SK-N-MC (cell line): ENCODE measurements at regions not wholly inside any gene's neighbourhood (a gene's known extent, or its start where the extent isn't known, plus 50 kb on each side); places are given as distances from the start of the nearest gene placed in this dataset.
"Not testable (repeated sequence)": the region's sequence is repeated elsewhere in the genome, so short reads cannot be mapped to it uniquely, and the experiment has no call there.

Experiments used
- DNase-seq: peaks from one replicate; pipeline ENCODE4 v3.0.0-alpha.2; 2011; ENCODE audit warnings: low read depth, low spot score
- H3K27ac ChIP-seq: fragments of 200-600 bp; sonication (generic); 2 replicates; pipeline ENCODE4 v1.5.1; 2016; ENCODE audit warnings: mixed run types
- H3K36me3 ChIP-seq: fragments of 200-600 bp; sonication (generic); 2 replicates; pipeline ENCODE4 v1.6.1; 2017; ENCODE audit warnings: antibody characterized with exemption, low read length, mixed read lengths; ENCODE audit not compliant: insufficient read depth
- H3K4me3 ChIP-seq: fragments of 200-600 bp; sonication (generic); 2 replicates; pipeline ENCODE4 v1.5.1; 2016
- H3K9ac ChIP-seq: fragments of 200-600 bp; sonication (generic); 2 replicates; pipeline ENCODE4 v1.8.0; 2017; ENCODE audit warnings: mixed run types, mixed read lengths; ENCODE audit not compliant: insufficient read length
- H3K9me3 ChIP-seq: fragments of 200-600 bp; sonication (generic); 2 replicates; pipeline ENCODE4 v1.6.1; 2017; ENCODE audit warnings: low read depth, mild to moderate bottlenecking, antibody characterized with exemption, low read length, moderate library complexity, mixed read lengths
- EZH2 ChIP-seq: fragments of 200-600 bp; sonication (generic); IDR thresholded peaks from one replicate; pipeline ENCODE4 v1.6.1; 2017; ENCODE audit warnings: antibody characterized with exemption
- FOXP2 ChIP-seq: optimal IDR thresholded peaks from 2 replicates; pipeline ENCODE3; 2011; ENCODE audit warnings: mild to moderate bottlenecking, moderate library complexity; ENCODE audit not compliant: insufficient read depth; ENCODE audit errors: extremely low read length, control extremely low read depth
- POLR2AphosphoS5 ChIP-seq: IDR thresholded peaks from 2 replicates; pipeline ENCODE4 v1.6.1; 2012; ENCODE audit warnings: mild to moderate bottlenecking, low read depth, low read length, borderline replicate concordance

GRCh38 chr7:54932818-54933543, 85.8 kb upstream of the EGFR start:
- no peak overlapping the region for H3K27ac ChIP-seq
- TF ChIP-seq EZH2 (no peak), POLR2AphosphoS5 (no peak), FOXP2 (no peak)
- DNase-seq = no peak
- peak overlapping the region; percentile 61 for H3K4me3 ChIP-seq
- H3K9ac ChIP-seq = no peak overlapping the region
- no peaks in the 10 kb centered on the region for H3K36me3 ChIP-seq
- H3K9me3 ChIP-seq = no peaks in the 10 kb centered on the region

DNA sequence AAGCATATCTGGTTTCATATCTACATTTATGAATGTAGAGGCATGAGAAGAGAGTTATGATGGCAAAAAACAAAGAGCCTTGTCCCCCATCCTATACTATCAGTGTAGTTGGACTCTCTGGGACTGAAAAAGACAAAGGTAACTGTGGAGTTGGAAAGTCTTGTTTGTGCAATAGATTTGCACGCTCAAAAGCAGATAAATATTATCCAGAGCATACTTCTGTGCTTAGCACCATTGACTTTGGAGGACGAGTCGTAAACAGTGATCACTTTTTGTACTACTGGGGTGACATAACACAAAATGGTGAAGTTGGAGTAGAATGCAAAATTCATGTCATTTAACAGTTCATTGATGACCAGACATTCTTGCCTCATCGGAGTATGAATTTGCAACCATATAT, 85.2 kb upstream of the EGFR start:
- Histone ChIP-seq H3K9ac (no peak overlapping the region), H3K27ac (no peak overlapping the region), H3K36me3 (no peaks in the 10 kb centered on the region), H3K4me3 (peak overlapping the region; percentile 61), H3K9me3 (no peaks in the 10 kb centered on the region)
- no peak for DNase-seq
- no peak for TF ChIP-seq POLR2AphosphoS5
- no peak for TF ChIP-seq EZH2
- TF ChIP-seq FOXP2 = no peak

DNA sequence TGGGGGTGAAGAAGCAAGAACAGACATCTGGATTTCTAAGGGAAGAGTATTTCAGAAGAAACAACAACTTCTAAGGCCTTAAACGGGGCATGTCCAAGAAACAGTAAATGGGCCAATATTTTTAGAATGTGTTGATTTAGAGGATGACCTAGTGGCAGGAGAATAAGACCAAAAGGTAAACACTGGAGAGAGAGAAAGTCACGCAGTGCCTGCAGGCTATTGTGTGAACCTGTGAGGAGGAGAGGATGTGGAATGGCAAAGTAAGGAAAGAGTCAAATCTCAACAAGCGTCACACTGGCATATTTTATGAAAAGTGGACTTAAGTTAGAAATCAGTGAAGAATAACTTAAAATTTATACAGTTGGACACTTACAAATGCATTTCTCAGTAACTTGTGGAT, 78.1 kb upstream of the EGFR start:
- H3K9me3 ChIP-seq = no peaks in the 10 kb centered on the region
- DNase-seq = no peak
- no peak overlapping the region for H3K4me3 ChIP-seq
- H3K27ac ChIP-seq = no peak overlapping the region
- no peak overlapping the region for H3K9ac ChIP-seq
- H3K36me3 ChIP-seq = no peaks in the 10 kb centered on the region
- TF ChIP-seq FOXP2 (no peak), EZH2 (no peak), POLR2AphosphoS5 (no peak)

- H3K27ac ChIP-seq = no peak overlapping the region
- TF ChIP-seq POLR2AphosphoS5 = no peak
- TF ChIP-seq FOXP2 = no peak
- TF ChIP-seq EZH2 = no peak
- DNase-seq = no peak
Measured at GRCh38 chr7:54944179-54944578, 74.6 kb upstream of the EGFR start.

GRCh38 chr7:54946271-54946670, 72.5 kb upstream of the EGFR start:
- Histone ChIP-seq H3K9ac (no peak overlapping the region), H3K27ac (no peak overlapping the region), H3K4me3 (no peak overlapping the region), H3K9me3 (no peaks in the 10 kb centered on the region), H3K36me3 (no peaks in the 10 kb centered on the region)
- DNase-seq = no peak
- TF ChIP-seq FOXP2 = no peak
- no peak for TF ChIP-seq POLR2AphosphoS5
- no peak for TF ChIP-seq EZH2

More at GRCh38 chr7:54944179-54944578, 74.6 kb upstream of the EGFR start:
- Histone ChIP-seq H3K4me3 (no peak overlapping the region), H3K9me3 (no peaks in the 10 kb centered on the region), H3K36me3 (no peaks in the 10 kb centered on the region), H3K9ac (no peak overlapping the region)

DNA sequence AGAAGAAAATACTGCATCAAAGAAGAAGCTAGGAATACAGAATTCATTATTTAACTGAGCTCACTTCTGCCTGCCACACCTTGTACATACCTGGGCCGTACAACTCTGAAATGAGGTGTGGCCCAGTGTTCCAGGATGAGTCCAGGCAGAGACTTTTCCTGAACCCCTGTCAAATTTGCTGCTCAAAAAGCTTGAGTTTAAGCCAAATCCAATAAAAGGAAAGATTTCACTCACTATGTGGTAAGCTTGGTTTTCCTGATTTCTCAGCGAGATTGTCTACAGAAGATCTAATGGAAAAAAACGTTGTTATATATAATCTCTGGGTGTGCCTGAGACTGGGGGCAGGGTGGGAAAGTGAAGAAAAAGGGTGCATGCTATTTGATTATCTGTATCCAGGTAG, 72.1 kb upstream of the EGFR start:
- TF ChIP-seq FOXP2 = no peak
- TF ChIP-seq POLR2AphosphoS5 = no peak
- no peak for TF ChIP-seq EZH2
- H3K27ac ChIP-seq = no peak overlapping the region
- no peak overlapping the region for H3K9ac ChIP-seq
- H3K4me3 ChIP-seq = no peak overlapping the region
- no peaks in the 10 kb centered on the region for H3K36me3 ChIP-seq
- no peaks in the 10 kb centered on the region for H3K9me3 ChIP-seq
- no peak for DNase-seq

DNA sequence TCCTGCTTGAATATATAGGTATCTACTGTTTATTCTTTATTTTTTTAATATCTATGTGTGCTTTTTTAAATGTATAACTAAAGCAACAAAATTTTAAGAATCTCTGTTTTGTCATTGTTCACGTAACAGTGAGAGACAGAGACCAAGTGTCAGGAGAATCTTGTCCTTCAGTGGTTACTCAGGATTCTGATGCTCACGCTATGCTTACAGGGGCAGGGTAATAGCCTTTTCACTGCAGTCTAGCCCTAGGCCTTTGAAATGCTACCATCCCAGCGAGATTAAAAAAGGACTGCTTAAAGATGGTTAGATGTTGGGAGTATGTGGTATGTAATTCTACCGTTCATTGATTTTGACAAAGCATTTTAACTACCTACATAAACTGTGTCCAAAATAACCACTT, 71.6 kb upstream of the EGFR start:
- Histone ChIP-seq H3K9me3 (no peaks in the 10 kb centered on the region), H3K4me3 (no peak overlapping the region), H3K27ac (no peak overlapping the region), H3K36me3 (no peaks in the 10 kb centered on the region), H3K9ac (no peak overlapping the region)
- no peak for TF ChIP-seq FOXP2
- no peak for TF ChIP-seq POLR2AphosphoS5
- no peak for TF ChIP-seq EZH2
- no peak for DNase-seq

GRCh38 chr7:54949514-54949913, 69.3 kb upstream of the EGFR start:
- H3K9ac ChIP-seq, H3K27ac ChIP-seq, H3K4me3 ChIP-seq, H3K9me3 ChIP-seq, DNase-seq, H3K36me3 ChIP-seq: not testable (repeated sequence)

DNA sequence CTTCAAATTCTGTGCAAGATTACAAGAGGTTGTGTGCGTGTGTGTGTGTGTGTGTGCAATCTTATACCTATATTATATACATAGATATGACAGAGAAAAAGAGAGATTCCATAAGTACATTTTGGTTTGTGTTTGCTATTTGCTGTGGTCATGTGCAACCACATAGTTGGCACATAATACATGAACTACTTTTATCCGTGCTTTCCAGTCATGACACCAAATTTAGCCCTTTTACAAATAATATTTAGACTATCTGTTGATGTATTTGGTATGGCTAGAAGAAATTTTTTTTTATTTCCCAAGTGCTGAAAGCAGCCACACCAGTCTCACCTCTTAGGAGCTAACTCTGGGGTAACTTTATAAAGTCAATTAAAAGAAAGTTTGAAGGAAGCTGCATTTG, 63.5 kb upstream of the EGFR start:
- Histone ChIP-seq H3K9ac (no peak overlapping the region), H3K36me3 (no peaks in the 10 kb centered on the region), H3K27ac (no peak overlapping the region), H3K4me3 (no peak overlapping the region), H3K9me3 (no peaks in the 10 kb centered on the region)
- DNase-seq = no peak
- TF ChIP-seq POLR2AphosphoS5 (no peak), FOXP2 (no peak), EZH2 (no peak)
